Gastroesophageal sphincter (tissue), 3 donors: ENCODE measurements at regions not wholly inside any gene's neighbourhood (a gene's known extent, or its start where the extent isn't known, plus 50 kb on each side); places are given as distances from the start of the nearest gene placed in this dataset.

Experiments
- CTCF ChIP-seq, 4 experiments: fragments of 200-600 bp in 2 of 4; fragments of 450-650 bp in 2 of 4; sonication (generic) in 1 of 4; IDR thresholded peaks; one replicate each; pipeline ENCODE4 v1.5.1; 2017 to 2019; ENCODE audit warnings: antibody characterized with exemption in 4 of 4, mild to moderate bottlenecking in 2 of 4, moderate library complexity in 2 of 4
- POLR2A ChIP-seq, 2 donors: fragments of 450-650 bp; IDR thresholded peaks; one replicate each; pipeline ENCODE4 v1.6.1; 2017; ENCODE audit warnings: antibody characterized with exemption in 2 of 2, mild to moderate bottlenecking in 2 of 2, moderate library complexity in 1 of 2

GRCh38 chr12:115864396-115864795, 413.1 kb downstream of the MED13L start:
- TF ChIP-seq CTCF (IDR thresholded peaks at IDR 0.05) (no peak), POLR2A (IDR thresholded peaks at IDR 0.05) (no peak)
